Neural crest cell (in vitro differentiated cells): ENCODE measurements at regions not wholly inside any gene's neighbourhood (a gene's known extent, or its start where the extent isn't known, plus 50 kb on each side); places are given as distances from the start of the nearest gene placed in this dataset.

Experiments
- DNase-seq: peaks from one replicate; pipeline ENCODE4 v3.0.0; 2021; ENCODE audit warnings: low read depth, mixed read lengths, low spot score
- H3K27ac Mint-ChIP-seq: one replicate; pipeline ENCODE4 v1.8.0; 2021; ENCODE audit warnings: mild to moderate bottlenecking, mixed read lengths; ENCODE audit not compliant: unreplicated experiment
- H3K27me3 Mint-ChIP-seq: 2 replicates; pipeline ENCODE4 v1.8.0; 2021; ENCODE audit warnings: low read depth, mild to moderate bottlenecking, mixed read lengths
- H3K36me3 Mint-ChIP-seq: 2 replicates; pipeline ENCODE4 v1.8.0; 2021; ENCODE audit warnings: low read depth, mild to moderate bottlenecking, mixed read lengths
- H3K4me1 Mint-ChIP-seq: 2 replicates; pipeline ENCODE4 v1.8.0; 2021; ENCODE audit warnings: mixed read lengths
- H3K4me3 Mint-ChIP-seq: one replicate; pipeline ENCODE4 v1.8.0; 2021; ENCODE audit warnings: mild to moderate bottlenecking, mixed read lengths
- H3K9me3 Mint-ChIP-seq: 2 replicates; pipeline ENCODE4 v1.8.0; 2021; ENCODE audit warnings: mixed read lengths
- TF ChIP-seq, protein P1 (sequence below): fragments of 200-600 bp; sonication (generic); conservative IDR thresholded peaks from 2 replicates; pipeline ENCODE4 v1.5.0; 2021; ENCODE audit warnings: antibody characterized with exemption, mild to moderate bottlenecking

DNA sequence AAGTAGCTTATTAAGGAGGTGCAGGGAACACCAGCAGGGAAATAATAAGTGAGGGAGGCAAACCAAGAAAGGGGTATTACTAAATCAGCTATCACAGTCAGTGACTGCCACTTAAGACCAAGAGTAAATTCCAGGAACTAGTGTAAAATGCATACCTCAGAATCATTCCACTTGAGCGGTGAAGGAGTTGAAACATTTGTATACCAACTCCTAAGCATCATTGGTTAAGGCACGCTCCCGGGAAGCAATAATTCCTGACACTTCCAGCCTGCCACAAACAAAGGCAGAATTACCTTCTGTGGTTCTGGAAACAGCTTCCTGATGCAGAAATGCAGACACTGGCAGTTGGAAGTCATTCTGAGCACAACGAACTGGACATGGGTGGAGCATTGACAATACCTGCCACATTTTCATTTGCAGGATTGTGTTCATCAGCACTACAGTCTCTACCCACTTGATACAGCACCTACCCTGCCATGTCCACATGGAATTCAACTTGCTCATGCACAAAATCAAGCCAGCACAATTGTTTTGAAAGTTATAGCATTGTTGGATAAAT, 82.1 kb downstream of the PPP1R2C start:
- H3K27ac Mint-ChIP-seq: no peak overlapping the region
- H3K4me3 Mint-ChIP-seq: no peak overlapping the region
- TF ChIP-seq, protein P1, sequence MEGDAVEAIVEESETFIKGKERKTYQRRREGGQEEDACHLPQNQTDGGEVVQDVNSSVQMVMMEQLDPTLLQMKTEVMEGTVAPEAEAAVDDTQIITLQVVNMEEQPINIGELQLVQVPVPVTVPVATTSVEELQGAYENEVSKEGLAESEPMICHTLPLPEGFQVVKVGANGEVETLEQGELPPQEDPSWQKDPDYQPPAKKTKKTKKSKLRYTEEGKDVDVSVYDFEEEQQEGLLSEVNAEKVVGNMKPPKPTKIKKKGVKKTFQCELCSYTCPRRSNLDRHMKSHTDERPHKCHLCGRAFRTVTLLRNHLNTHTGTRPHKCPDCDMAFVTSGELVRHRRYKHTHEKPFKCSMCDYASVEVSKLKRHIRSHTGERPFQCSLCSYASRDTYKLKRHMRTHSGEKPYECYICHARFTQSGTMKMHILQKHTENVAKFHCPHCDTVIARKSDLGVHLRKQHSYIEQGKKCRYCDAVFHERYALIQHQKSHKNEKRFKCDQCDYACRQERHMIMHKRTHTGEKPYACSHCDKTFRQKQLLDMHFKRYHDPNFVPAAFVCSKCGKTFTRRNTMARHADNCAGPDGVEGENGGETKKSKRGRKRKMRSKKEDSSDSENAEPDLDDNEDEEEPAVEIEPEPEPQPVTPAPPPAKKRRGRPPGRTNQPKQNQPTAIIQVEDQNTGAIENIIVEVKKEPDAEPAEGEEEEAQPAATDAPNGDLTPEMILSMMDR: no peak
- peaks cover 14% of the 10 kb centered on the region for H3K4me1 Mint-ChIP-seq
- H3K9me3 Mint-ChIP-seq: no peaks in the 10 kb centered on the region
- H3K36me3 Mint-ChIP-seq: no peaks in the 10 kb centered on the region
- no peaks in the 10 kb centered on the region for H3K27me3 Mint-ChIP-seq
- DNase-seq: no peak

- no peaks in the 10 kb centered on the region for H3K27me3 Mint-ChIP-seq
- peaks cover 19% of the 10 kb centered on the region for H3K4me1 Mint-ChIP-seq
- H3K9me3 Mint-ChIP-seq: no peaks in the 10 kb centered on the region
- no peaks in the 10 kb centered on the region for H3K36me3 Mint-ChIP-seq
- no peak for DNase-seq
- H3K4me3 Mint-ChIP-seq: no peak overlapping the region
- no peak overlapping the region for H3K27ac Mint-ChIP-seq
- TF ChIP-seq, protein P1: no peak
Measured at GRCh38 chrX:42694260-42694815, 83.6 kb downstream of the PPP1R2C start.

DNA sequence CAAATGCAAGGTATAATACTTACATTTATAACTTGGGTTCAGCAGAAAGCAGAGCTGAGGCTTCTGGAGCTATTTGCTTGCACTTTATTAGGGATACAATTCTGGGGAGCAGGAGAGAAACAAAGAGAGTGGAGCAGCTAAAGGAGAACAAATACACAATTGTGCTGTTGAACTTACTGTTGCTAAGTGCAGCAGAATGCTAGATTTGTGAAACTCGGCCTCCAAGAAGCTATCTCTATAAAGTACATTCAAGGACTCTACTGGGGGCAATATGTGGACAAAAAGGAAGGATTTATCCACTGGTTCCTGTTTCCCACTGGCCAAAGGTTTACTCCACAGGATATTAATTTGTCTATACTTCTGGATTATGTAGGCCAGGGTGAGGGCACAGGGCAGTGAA, 86.8 kb downstream of the PPP1R2C start:
- H3K27me3 Mint-ChIP-seq: no peaks in the 10 kb centered on the region
- DNase-seq: no peak
- H3K9me3 Mint-ChIP-seq: no peaks in the 10 kb centered on the region
- H3K36me3 Mint-ChIP-seq: no peaks in the 10 kb centered on the region
- TF ChIP-seq, protein P1: no peak
- peaks cover 19% of the 10 kb centered on the region for H3K4me1 Mint-ChIP-seq
- peak overlapping the region; percentile 92 for H3K27ac Mint-ChIP-seq
- H3K4me3 Mint-ChIP-seq: peak overlapping the region; percentile 2

DNA sequence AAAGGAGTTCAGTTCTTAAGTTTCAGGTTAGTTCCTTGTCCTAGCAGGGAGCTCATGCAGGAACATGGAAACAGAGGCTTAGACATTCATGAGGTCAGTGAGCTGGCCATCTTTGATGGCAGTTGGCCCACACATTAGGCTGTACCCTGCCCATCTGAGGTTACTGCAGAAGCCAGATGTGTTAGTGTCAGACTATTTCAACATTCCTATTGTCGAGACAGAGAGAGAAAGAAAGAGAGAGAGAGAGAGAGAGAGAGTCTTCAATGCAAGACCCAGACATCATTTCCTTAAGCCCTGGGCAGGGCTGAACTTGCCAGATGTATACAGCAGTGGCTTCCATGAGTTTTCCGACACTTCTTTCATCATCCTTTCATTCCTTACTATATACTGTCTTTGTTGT, 91.3 kb downstream of the PPP1R2C start:
- Mint-ChIP-seq H3K4me1 (peaks cover 17% of the 10 kb centered on the region), H3K27ac (no peak overlapping the region), H3K9me3 (peaks cover 3% of the 10 kb centered on the region), H3K4me3 (no peak overlapping the region), H3K27me3 (no peaks in the 10 kb centered on the region), H3K36me3 (no peaks in the 10 kb centered on the region)
- DNase-seq: no peak
- TF ChIP-seq, protein P1: no peak

DNA sequence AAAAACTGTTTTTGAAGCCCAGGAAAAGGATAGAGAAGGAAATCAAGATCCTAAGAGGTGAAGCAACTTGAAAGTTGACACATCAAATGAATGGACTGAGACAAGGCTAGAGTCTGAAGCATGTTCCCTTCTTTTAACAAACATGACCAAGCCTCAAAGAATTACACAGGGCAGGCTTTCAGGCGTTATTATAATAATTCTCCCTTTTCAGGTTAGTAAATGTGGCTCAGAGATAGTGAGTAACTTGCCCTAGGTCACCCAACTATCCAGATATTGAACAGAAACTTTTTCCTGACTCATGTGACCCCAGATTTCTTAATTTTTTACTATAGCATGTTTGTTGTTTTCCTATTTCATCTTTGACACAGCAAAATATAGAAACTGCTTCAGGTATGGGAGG, 91.7 kb downstream of the PPP1R2C start:
- TF ChIP-seq, protein P1: no peak
- Mint-ChIP-seq H3K9me3 (peaks cover 3% of the 10 kb centered on the region), H3K27ac (no peak overlapping the region), H3K27me3 (no peaks in the 10 kb centered on the region), H3K36me3 (no peaks in the 10 kb centered on the region), H3K4me1 (peaks cover 13% of the 10 kb centered on the region), H3K4me3 (no peak overlapping the region)
- DNase-seq: no peak
